CD4-positive, alpha-beta T cell (primary cell): ENCODE measurements at regions not wholly inside any gene's neighbourhood (a gene's known extent, or its start where the extent isn't known, plus 50 kb on each side); places are given as distances from the start of the nearest gene placed in this dataset.

Experiments used
- ATAC-seq: fragments of 200-7000 bp; cut with Tn5 transposase; one replicate; pipeline ENCODE4 v1.10.0; 2022; ENCODE audit warnings: mild to moderate bottlenecking; ENCODE audit not compliant: poor library complexity
- CTCF ChIA-PET: fragments of 350-600 bp; sonication (Branson Sonifier 250); formaldehyde crosslinking; loops from one replicate; lab custom pipeline; 2021; ENCODE audit warnings: antibody characterized with exemption, inconsistent platforms; lab: Charles Lee
- POLR2A ChIA-PET: fragments of 350-600 bp; sonication (Branson Sonifier 250); formaldehyde crosslinking; loops from one replicate; lab custom pipeline; 2021; ENCODE audit warnings: antibody characterized with exemption, inconsistent platforms; lab: Charles Lee
- DNase-seq, 14 experiments: peaks; one replicate each; pipeline ENCODE4 v3.0.0-alpha.2; 2013 to 2020; ENCODE audit warnings: mixed read lengths in 2 of 14
- H3K27ac ChIP-seq, 2 donors: one replicate each; pipeline versions ENCODE4 v1.5.1 to v1.7.0; 2013; ENCODE audit warnings: low read length in 2 of 2, low read depth in 1 of 2, mild to moderate bottlenecking in 1 of 2
- H3K27me3 ChIP-seq, 2 experiments: 1 replicate in 1 of 2; 2 replicates in 1 of 2; pipeline versions ENCODE4 v1.6.1 to v1.7.0; 2013; ENCODE audit warnings: low read length in 2 of 2, control low read depth in 1 of 2, mild to moderate bottlenecking in 1 of 2, moderate library complexity in 1 of 2; ENCODE audit not compliant: insufficient read depth in 2 of 2, control insufficient read depth in 1 of 2
- H3K36me3 ChIP-seq: one replicate; pipeline ENCODE4 v1.6.1; 2013; ENCODE audit warnings: low read length, control low read depth; ENCODE audit not compliant: insufficient read depth
- H3K4me1 ChIP-seq: one replicate; pipeline ENCODE4 v1.6.1; 2013; ENCODE audit warnings: low read length, control low read depth; ENCODE audit not compliant: insufficient read depth
- H3K4me3 ChIP-seq: one replicate; pipeline ENCODE4 v1.5.1; 2013; ENCODE audit warnings: mild to moderate bottlenecking, low read length, moderate library complexity
- H3K9me3 ChIP-seq, 2 experiments: 1 replicate in 1 of 2; 2 replicates in 1 of 2; pipeline versions ENCODE4 v1.6.1 to v1.7.0; 2013; ENCODE audit warnings: low read length in 2 of 2, mild to moderate bottlenecking in 2 of 2, control low read depth in 1 of 2, moderate library complexity in 1 of 2; ENCODE audit not compliant: control insufficient read depth in 1 of 2, insufficient read depth in 1 of 2
- H3K27ac Mint-ChIP-seq: one replicate; pipeline ENCODE4 v1.8.0; 2020; ENCODE audit warnings: mixed read lengths
- H3K27me3 Mint-ChIP-seq: one replicate; pipeline ENCODE4 v1.8.0; 2021; ENCODE audit warnings: mixed read lengths
- H3K36me3 Mint-ChIP-seq: one replicate; pipeline ENCODE4 v1.8.0; 2021; ENCODE audit warnings: low read depth, mixed read lengths
- H3K4me1 Mint-ChIP-seq: one replicate; pipeline ENCODE4 v1.8.0; 2021; ENCODE audit warnings: low read depth, mixed read lengths
- H3K4me3 Mint-ChIP-seq: one replicate; pipeline ENCODE4 v1.8.0; 2020; ENCODE audit warnings: mild to moderate bottlenecking, mixed read lengths
- H3K9me3 Mint-ChIP-seq: one replicate; pipeline ENCODE4 v1.8.0; 2020; ENCODE audit warnings: mixed read lengths
- intact Hi-C, 2 experiments: fragments of 100-400 bp; cut with DNase I in 1 of 2; cut with micrococcal nuclease in 1 of 2; formaldehyde crosslinking; loops; one replicate each; pipeline versions ENCODE4 v1.15.1 to v1.9.0; 2023 to 2025; cut with DNase I, micrococcal nuclease
- TF ChIP-seq, protein P1 (sequence below): fragments of 200-600 bp; IDR thresholded peaks from one replicate; pipeline ENCODE4 v1.8.0; 2022; ENCODE audit warnings: antibody characterized with exemption, mild to moderate bottlenecking

DNA sequence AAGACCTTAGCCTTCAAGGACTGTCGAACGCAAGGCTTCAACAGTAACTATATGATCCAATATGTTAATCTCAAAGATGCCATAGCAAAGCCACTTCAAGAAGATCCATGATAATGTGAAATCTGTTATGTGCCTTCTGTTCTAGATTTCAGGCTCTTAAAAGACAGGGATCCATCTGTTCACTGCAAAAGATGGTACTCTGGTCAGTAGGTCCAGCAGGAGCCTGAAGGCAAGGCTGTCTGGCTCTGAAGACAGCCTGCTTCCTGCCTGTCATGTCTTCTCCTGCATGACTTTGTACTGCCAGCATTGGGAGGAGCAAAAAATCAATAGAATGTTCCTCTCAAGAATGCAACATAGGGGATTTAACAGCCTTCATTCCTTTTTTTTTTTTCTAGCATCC, 270.8 kb upstream of the PARD3B start:
- ATAC-seq = no peak
- Mint-ChIP-seq H3K27me3 (peaks cover 37% of the 10 kb centered on the region), H3K27ac (no peak overlapping the region), H3K4me1 (no peaks in the 10 kb centered on the region), H3K36me3 (no peaks in the 10 kb centered on the region), H3K9me3 (no peaks in the 10 kb centered on the region), H3K4me3 (no peak overlapping the region)
- H3K9me3 ChIP-seq = no peaks in the 10 kb centered on the region
- H3K36me3 ChIP-seq = no peaks in the 10 kb centered on the region
- ChIA-PET CTCF (no interaction called here), POLR2A (no interaction called here)
- TF ChIP-seq, protein P1, sequence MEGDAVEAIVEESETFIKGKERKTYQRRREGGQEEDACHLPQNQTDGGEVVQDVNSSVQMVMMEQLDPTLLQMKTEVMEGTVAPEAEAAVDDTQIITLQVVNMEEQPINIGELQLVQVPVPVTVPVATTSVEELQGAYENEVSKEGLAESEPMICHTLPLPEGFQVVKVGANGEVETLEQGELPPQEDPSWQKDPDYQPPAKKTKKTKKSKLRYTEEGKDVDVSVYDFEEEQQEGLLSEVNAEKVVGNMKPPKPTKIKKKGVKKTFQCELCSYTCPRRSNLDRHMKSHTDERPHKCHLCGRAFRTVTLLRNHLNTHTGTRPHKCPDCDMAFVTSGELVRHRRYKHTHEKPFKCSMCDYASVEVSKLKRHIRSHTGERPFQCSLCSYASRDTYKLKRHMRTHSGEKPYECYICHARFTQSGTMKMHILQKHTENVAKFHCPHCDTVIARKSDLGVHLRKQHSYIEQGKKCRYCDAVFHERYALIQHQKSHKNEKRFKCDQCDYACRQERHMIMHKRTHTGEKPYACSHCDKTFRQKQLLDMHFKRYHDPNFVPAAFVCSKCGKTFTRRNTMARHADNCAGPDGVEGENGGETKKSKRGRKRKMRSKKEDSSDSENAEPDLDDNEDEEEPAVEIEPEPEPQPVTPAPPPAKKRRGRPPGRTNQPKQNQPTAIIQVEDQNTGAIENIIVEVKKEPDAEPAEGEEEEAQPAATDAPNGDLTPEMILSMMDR = no peak
- DNase-seq = no peak
- intact Hi-C loops = no loop called here
- H3K4me3 ChIP-seq = no peak overlapping the region
- no peak overlapping the region for H3K27ac ChIP-seq
- H3K4me1 ChIP-seq = no peaks in the 10 kb centered on the region
- H3K27me3 ChIP-seq = no peaks in the 10 kb centered on the region

GRCh38 chr2:204274991-204275390, 270.3 kb upstream of the PARD3B start:
- TF ChIP-seq, protein P1 = no peak
- POLR2A ChIA-PET = no interaction called here
- H3K27me3 ChIP-seq = no peaks in the 10 kb centered on the region
- Mint-ChIP-seq H3K27ac (no peak overlapping the region), H3K27me3 (peaks cover 37% of the 10 kb centered on the region), H3K9me3 (no peaks in the 10 kb centered on the region), H3K4me1 (no peaks in the 10 kb centered on the region), H3K4me3 (no peak overlapping the region), H3K36me3 (no peaks in the 10 kb centered on the region)
- no peak overlapping the region for H3K27ac ChIP-seq
- CTCF ChIA-PET = no interaction called here
- no peaks in the 10 kb centered on the region for H3K4me1 ChIP-seq
- ATAC-seq (no peak), DNase-seq (no peak)
- intact Hi-C loops = no loop called here
- H3K4me3 ChIP-seq = no peak overlapping the region
- H3K36me3 ChIP-seq = no peaks in the 10 kb centered on the region
- no peaks in the 10 kb centered on the region for H3K9me3 ChIP-seq

DNA sequence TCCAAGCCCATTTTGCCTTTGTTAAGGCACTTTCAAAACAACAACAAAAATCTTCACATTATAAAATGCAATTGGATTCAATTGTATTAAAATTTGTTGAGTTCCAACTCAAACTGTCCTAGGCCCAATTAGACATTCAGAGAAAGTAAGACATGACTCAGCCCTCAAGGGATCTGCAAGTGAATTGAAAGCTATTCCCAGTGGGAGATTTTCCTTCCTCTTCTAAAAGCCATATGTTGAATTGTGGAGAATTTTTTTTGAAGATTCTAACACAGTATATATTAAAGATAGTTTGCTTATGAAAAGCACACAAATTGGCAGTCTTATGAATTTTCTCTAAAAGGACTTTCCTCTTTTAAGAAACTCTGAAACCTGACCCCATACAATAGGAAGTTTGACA, 268.0 kb upstream of the PARD3B start:
- Histone ChIP-seq H3K4me3 (no peak overlapping the region), H3K27ac (no peak overlapping the region), H3K9me3 (no peaks in the 10 kb centered on the region), H3K27me3 (peaks cover 0 to 9% of the 10 kb centered on the region in 2 experiments), H3K36me3 (no peaks in the 10 kb centered on the region), H3K4me1 (no peaks in the 10 kb centered on the region)
- Mint-ChIP-seq H3K4me1 (no peaks in the 10 kb centered on the region), H3K9me3 (no peaks in the 10 kb centered on the region), H3K27ac (no peak overlapping the region), H3K36me3 (no peaks in the 10 kb centered on the region), H3K27me3 (peaks cover 43% of the 10 kb centered on the region), H3K4me3 (no peak overlapping the region)
- no peak for DNase-seq
- intact Hi-C loops = no loop called here
- ChIA-PET CTCF (no interaction called here), POLR2A (no interaction called here)
- ATAC-seq = no peak
- TF ChIP-seq, protein P1 = no peak
